Astrocyte of the cerebellum (primary cell): ENCODE measurements at regions not wholly inside any gene's neighbourhood (a gene's known extent, or its start where the extent isn't known, plus 50 kb on each side); places are given as distances from the start of the nearest gene placed in this dataset.

ENCODE experiments used
- DNase-seq: peaks from one replicate; pipeline ENCODE4 v3.0.0-alpha.2; 2011; ENCODE audit warnings: low read depth
- H3K4me3 ChIP-seq: 2 replicates; pipeline ENCODE4 v1.5.1; 2011; ENCODE audit warnings: mild to moderate bottlenecking, low read depth, low read length, moderate library complexity
- in situ Hi-C: cut with HindIII; loops from 2 replicates; pipeline ENCODE4 v1.10.0; 2017; ENCODE audit warnings: low sequenced_read_pairs
- TF ChIP-seq, protein P1 (sequence below): IDR thresholded peaks from 2 replicates; pipeline ENCODE4 v1.5.1; 2012; ENCODE audit warnings: low read length, low read depth, moderate library complexity, mild to moderate bottlenecking; ENCODE audit errors: missing control alignments

GRCh38 chr7:46559194-46559832 is 638.2 kb upstream of the IGFBP3 start:
- in situ Hi-C loops = no loop called here
- no peak for DNase-seq
- H3K4me3 ChIP-seq = no peak overlapping the region
- TF ChIP-seq, protein P1, sequence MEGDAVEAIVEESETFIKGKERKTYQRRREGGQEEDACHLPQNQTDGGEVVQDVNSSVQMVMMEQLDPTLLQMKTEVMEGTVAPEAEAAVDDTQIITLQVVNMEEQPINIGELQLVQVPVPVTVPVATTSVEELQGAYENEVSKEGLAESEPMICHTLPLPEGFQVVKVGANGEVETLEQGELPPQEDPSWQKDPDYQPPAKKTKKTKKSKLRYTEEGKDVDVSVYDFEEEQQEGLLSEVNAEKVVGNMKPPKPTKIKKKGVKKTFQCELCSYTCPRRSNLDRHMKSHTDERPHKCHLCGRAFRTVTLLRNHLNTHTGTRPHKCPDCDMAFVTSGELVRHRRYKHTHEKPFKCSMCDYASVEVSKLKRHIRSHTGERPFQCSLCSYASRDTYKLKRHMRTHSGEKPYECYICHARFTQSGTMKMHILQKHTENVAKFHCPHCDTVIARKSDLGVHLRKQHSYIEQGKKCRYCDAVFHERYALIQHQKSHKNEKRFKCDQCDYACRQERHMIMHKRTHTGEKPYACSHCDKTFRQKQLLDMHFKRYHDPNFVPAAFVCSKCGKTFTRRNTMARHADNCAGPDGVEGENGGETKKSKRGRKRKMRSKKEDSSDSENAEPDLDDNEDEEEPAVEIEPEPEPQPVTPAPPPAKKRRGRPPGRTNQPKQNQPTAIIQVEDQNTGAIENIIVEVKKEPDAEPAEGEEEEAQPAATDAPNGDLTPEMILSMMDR = no peak

- in situ Hi-C loops = no loop called here
- TF ChIP-seq, protein P1 = no peak
- no peak for DNase-seq
- no peak overlapping the region for H3K4me3 ChIP-seq
These were observed 637.6 kb upstream of the IGFBP3 start for GRCh38 chr7:46558482-46559193.

GRCh38 chr7:46557781-46558180 is 636.7 kb upstream of the IGFBP3 start:
- H3K4me3 ChIP-seq = no peak overlapping the region
- no peak for DNase-seq
- TF ChIP-seq, protein P1 = no peak
- in situ Hi-C loops = no loop called here

DNA sequence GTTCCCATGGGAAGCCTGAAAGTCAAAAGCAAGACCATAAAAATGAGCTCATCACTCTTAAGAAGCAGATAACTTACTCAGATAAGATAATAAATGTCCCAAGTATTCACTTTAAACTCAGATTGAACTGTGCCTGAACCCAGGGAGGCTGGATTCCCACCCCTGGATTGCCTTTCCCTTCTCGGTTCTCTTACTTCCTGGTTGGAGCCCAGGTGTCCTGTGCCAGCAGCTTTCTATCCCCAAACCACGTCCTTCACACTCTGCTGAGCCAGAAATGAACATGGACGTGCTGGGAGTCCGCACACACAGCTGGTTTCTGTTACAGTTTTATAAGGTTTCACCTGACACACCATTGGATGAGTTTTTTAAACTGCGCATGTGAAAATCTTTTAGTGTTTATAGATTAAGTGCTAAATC is 636.2 kb upstream of the IGFBP3 start:
- TF ChIP-seq, protein P1 = no peak
- DNase-seq = no peak
- no peak overlapping the region for H3K4me3 ChIP-seq
- in situ Hi-C loops = no loop called here

DNA sequence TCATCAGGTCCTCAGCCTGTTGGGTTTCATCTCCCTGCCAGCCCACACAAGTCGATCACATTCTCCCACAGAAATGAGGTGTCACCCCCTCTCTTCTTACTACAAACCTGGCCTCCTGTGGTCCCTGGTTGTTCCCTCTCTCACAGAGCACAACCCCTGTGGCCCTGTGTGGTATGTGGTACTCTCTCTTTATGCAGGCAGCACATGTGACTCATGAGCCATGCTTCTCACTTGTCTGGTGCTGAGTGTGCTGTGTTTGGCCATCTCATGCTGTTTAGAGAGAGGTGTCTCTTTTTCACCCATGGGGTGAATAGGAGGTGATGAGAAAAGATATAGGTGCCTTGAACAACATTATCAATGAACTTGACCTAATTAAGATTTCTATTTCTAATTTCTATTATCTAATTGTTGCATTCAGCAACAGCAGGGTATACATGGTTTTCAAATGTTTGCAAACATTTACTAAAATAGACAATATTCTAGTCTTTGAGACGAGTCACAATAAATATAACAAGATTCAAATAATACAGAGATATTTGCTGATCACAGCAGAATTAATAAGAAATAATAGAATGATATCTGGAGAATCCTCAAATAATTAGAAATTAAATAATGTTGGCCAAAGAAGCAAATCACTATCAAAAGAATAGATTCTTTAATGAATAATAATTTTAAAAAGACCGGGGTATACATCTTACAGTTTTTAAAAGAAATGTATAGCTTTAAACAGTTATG is 633.8 kb upstream of the IGFBP3 start:
- in situ Hi-C loops = no loop called here
- no peak for DNase-seq
- H3K4me3 ChIP-seq = no peak overlapping the region
- TF ChIP-seq, protein P1 = no peak

DNA sequence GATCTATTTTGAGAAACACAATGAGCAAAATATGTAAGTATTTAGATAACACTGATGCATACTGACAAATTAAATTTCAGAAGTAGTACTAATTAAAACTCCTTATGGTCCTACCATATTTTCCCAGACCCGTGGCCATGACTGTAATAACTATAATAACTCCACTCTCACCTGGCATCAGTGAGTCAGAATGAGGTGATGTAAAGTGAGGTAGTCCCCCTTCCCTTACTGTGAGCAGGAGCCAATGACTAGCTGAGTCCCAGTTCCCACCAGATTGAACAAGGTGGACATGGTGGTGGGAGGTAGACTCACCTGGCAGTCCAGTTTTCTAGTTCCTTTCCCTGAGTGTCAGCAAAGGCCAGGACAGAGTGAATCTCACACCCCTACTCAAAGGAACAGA is 630.5 kb upstream of the IGFBP3 start:
- DNase-seq = no peak
- TF ChIP-seq, protein P1 = no peak
- in situ Hi-C loops = no loop called here
- H3K4me3 ChIP-seq = no peak overlapping the region
